CD4-positive, alpha-beta T cell treated with Interleukin-4 for 4 hours (primary cell): ENCODE measurements at regions not wholly inside any gene's neighbourhood (a gene's known extent, or its start where the extent isn't known, plus 50 kb on each side); places are given as distances from the start of the nearest gene placed in this dataset.

Experiments used
- DNase-seq: peaks from one replicate; pipeline ENCODE4 v3.0.0-alpha.2; 2020

- DNase-seq, result no peak
These were observed 230.7 kb downstream of the ENGASE start for GRCh38 chr17:79305376-79305767.

- no peak for DNase-seq
These were observed 230.3 kb downstream of the ENGASE start for GRCh38 chr17:79304884-79305283.

DNA sequence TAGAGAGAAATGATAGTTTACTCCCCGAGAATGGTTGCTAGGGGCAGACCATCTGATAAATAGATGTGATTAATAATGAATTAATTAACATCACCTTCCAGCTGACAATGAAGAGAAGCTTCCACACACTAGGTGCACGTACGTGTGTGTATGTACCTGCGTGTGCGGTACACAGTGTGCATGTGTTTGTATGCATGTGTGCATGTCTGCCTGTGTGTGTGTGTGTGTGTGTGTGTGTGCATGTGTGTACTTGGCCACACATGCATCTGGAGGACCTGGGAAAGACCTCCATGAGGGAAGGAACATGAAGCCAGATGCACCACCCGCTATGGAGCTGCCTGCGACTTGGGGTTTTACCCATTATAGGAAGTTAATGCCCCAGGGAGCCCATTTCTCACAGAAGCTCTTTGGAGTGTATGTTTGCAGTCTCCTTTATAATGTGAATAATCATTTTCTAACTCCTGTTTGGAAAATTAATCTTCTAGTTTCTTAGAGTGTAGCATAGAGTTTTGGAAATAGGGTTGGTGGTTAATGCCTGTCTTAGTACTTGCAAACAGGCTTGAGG, 229.1 kb downstream of the ENGASE start:
- no peak for DNase-seq

GRCh38 chr17:79301469-79301868, 226.8 kb downstream of the ENGASE start:
- DNase-seq, result no peak

- no peak for DNase-seq
These were observed 224.7 kb downstream of the ENGASE start for GRCh38 chr17:79299349-79299748.

- no peak for DNase-seq
These were observed 224.2 kb downstream of the ENGASE start for GRCh38 chr17:79298799-79299198.

DNA sequence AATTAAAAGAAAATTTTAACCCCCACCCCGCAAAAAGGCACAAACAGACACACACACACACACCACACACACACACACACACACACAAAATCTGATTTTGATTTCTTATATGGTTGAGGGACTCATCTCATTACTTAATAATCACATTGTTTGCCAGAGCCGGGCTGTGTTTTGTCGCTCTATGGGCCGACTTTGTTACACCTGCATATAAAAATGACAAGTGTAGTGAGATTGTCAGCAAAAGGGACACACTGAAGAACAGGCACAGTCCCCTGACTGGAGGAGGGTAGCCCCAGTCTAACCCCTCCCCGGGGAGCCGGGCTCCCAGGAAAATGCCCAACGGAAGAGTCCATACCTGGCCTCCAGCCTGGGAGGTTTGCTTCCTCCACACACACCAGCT, 221.6 kb downstream of the ENGASE start:
- DNase-seq, result no peak

GRCh38 chr17:79295307-79295706, 220.7 kb downstream of the ENGASE start:
- no peak for DNase-seq

DNA sequence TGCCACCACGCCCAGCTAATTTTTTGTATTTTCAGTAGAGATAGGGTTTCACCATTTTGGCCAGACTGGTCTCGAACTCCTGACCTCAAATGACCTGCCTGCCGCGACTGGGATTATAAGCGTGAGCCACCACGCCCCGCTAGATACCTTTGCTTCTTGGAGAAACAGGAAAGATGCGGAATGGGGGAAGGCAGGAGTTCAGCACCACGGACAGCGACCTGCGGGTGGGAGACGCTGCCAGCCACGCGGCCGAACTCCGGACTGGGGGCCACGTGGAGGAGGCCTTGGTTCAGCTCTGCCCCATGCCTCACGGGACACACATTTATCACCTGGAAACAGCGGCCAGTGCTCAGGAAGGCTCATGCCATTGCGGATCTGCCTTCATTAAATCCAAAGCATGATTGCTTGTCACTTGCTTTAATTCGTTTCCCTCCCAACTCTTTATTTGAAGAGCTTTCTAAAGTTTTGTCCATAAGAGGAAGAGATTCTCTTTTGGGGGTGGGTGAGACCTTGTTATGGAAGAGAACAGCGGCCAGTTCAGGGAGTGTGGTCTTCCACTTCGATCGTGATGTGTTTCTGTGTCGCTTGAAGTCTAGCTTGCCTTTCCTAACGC, 219.9 kb downstream of the ENGASE start:
- DNase-seq, result peak; percentile 8

- DNase-seq, result no peak
These were observed 217.9 kb downstream of the ENGASE start for GRCh38 chr17:79292501-79292900.

DNA sequence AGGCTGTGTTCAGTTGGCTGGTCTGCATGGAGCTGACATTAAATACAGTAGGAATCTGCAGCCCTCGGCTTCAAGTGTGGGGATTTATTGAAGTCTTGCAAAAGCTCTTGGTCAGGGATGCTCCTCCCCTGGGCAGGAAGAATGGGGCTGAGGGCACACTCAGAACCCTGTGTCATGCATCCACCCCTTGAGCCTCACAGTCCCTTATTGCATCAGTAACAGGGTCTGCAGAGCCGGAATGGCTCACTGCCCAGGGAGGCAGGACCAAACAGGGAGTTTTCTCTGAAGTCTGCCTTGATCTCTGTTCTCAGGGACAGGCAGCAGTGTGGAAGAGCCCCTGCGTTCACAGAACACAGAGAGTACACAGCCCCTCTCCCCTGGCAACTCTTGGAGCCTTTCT, 216.8 kb downstream of the ENGASE start:
- no peak for DNase-seq

DNA sequence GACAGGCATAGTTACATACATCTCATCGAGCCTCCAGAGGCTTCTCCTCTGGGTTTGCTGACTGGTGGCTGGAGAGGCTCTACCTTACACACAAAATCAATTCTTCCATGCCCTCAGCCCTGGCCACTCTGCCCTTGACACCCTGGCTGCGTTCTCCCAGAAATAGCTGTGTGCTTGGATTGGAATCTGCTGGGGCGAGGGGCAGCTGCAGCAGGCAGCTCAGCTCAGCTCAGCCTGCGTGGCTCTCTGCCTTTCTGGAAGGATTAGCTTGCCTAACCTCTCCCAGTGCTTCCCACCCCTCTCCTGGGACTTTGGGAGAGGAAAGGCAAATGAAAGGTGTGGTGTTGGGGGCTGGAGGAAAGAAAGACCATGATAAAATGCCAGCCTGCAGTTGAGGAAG, 216.1 kb downstream of the ENGASE start:
- DNase-seq, result no peak

- DNase-seq, result no peak
These were observed 214.3 kb downstream of the ENGASE start for GRCh38 chr17:79288950-79289349.

DNA sequence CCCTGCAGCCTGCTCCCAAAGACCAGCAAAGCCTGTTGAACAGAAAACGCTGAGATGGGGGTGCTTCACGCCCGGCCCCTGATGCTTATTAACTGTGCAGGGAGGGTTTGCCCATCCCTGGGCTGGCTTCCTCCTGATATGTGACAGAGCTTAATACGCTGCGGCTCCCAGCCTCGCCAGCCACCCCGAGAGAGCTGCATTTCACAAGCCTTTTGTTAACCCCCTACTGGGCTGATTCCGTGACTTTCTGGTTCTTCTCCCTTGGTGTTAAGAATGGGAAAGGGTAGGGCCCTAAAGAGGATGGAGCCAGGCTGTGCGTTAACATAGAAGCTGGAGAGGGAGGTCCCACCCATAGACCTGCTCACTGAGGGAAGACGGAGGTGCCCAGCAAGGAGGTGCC, 211.8 kb downstream of the ENGASE start:
- DNase-seq, result no peak

- no peak for DNase-seq
These were observed 211.3 kb downstream of the ENGASE start for GRCh38 chr17:79285973-79286372.

GRCh38 chr17:79282294-79282693, 207.7 kb downstream of the ENGASE start:
- DNase-seq, result no peak

DNA sequence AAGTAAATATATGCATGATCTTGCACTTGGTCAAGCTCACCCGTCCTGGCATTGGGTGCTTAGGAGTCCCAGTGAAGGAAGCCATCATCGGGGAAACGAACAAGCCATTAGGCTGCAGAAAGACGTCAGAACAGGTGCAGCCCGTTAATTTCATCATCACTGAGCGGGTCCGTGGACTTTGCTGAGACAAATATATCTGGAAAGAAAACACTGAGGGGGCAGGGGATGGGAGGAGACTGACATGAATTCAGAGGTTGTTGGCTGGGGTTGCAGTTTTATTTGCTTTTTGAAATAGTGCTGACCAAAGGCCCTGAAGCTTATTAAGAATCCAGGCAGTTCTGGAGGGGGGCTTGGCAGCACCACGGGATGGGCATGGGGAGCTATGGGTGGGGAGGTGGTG, 207.2 kb downstream of the ENGASE start:
- DNase-seq, result no peak

DNA sequence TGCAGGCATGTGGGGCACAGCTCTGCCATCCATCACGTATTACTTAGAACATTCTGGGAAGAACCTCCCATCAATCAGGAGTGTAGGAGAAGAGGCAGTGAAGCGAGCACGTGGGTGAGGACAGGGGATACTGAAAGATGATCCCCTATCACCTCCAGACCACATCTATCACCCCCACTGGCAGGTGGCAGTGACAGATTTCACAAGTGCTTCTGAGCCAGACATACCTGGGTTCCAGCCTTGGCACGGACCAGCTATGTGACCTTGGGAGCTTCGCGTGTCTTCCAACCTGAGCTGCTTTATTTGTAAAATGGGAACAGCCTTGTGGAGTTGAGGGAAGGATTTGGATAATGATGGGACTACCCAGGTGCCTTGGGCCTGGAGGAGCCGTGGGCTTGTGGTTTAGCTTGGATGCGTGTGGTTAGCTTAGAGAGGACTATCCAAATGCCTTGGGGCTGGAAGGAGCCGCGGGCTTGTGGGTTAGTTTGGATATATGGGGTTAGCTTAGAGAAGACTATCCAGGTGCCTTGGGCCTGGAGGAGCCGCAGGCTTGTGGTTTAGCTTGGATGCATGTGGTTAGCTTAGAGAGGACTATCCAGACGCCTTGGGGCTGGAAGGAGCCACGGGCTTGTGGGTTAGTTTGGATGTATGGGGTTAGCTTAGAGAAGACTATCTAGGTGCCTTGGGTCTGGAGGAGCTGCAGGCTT, 206.4 kb downstream of the ENGASE start:
- no peak for DNase-seq

DNA sequence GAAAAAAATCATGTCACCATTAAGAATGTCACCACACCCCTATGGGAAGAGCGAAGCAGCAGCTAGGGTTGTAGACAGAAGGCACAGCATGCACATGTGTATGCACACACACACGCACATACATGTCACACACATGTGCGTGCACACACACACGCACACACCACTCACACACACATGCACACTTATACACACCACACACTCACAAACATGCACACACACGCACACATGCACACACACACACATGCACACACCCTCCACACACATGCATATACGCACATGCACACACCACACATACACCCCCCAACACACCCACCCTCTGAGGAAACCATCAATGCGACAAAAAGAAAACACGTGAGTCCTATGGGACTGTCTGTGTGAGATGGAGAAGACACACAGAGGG, 205.4 kb downstream of the ENGASE start:
- DNase-seq, result no peak

DNA sequence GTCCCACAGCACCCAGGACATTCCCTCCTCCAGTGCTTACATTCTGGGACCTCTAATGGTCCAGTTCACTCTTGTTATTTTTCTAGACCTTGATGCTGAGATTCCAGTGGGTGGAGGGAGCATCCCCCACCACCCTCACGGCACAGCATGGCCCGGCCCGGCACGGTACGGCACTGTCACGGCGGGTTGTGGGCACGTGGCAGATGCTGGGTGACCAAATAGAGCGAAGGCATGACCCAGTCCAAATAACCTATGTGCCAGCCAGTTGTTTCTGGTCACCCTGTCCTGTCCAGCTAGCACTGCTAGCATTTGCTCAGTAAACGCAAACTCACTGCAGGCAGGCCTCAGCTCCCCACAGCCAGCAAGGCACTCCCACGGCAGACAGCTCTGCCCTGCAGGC, 204.7 kb downstream of the ENGASE start:
- no peak for DNase-seq

DNA sequence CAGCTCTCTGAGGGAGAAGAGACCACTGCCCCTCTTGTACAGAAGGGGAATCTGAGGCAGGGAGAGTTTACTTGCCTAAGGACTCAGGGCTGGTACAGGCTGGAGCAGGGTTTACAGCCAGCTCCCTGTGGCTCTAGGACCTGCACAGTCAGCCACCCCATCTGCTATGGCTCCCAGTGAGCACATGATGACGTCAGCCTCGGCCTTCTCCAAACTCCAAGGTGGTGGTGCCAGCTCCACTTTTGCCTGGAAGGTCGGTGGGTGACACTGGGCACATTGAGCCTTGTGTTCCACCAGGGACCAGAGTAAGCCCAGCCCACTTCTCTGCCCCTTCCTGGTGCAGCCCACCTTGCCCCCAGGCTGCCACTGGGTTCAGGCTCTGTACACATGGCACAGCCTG, 202.2 kb downstream of the ENGASE start:
- no peak for DNase-seq

DNA sequence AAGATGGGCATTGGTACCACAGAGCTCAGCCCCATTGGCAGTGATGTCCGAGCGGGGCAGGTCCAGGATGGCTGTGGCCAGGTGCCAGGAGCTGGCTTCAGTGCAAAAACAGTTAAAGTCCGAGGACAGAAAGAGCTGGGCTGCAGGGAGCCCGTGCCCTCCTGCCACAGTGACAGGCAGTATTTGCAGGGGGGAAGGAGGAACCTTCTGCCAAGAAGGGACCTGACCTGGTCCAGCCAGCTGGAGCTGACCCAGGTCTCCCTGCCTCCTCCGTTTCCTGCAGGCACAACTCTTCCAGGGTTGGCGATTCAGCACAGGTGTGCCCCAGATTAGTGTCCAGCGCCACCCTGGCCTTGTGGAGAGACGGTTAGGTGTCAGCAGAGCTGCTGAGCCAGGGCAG, 199.0 kb downstream of the ENGASE start:
- DNase-seq, result no peak

GRCh38 chr17:79272666-79273219, 198.1 kb downstream of the ENGASE start:
- DNase-seq, result no peak

DNA sequence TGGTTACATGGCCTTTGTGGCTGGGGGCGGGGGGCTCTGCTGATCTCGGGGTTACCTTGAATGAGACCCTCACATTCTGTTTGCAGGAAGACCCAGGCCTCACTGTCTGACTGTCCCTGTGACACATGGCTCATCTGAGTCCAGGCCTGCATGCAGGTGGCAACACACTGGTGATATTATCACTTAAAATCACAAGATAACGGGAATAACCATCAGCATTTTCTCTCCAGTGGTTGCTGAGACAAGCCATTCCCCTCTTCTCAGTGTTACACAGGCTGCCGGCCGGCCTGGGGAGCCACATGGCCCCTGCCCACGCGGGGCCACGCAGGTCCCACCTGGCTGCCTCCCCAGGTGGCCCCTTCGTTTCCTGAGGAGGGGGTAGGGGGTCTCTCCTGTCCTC, 197.6 kb downstream of the ENGASE start:
- no peak for DNase-seq
